Activated naive CD4-positive, alpha-beta T cell treated with anti-CD3 and anti-CD28 coated beads, Interleukin-2, amount 50 U/mL, for 72 hours (primary cell): ENCODE measurements at regions not wholly inside any gene's neighbourhood (a gene's known extent, or its start where the extent isn't known, plus 50 kb on each side); places are given as distances from the start of the nearest gene placed in this dataset.

ENCODE experiments used
- ATAC-seq, 2 donors: fragments of 150-1000 bp; cut with Tn5 transposase; 2 replicates each; pipeline ENCODE4 v1.10.0; 2021; ENCODE audit warnings: mild to moderate bottlenecking in 2 of 2, moderate library complexity in 2 of 2
- DNase-seq, 2 donors: peaks; one replicate each; pipeline ENCODE4 v3.0.0; 2021 to 2022; ENCODE audit warnings: low spot score in 2 of 2
- H3K27ac Mint-ChIP-seq, 2 donors: one replicate each; pipeline ENCODE4 v1.8.0; 2022; ENCODE audit warnings: mild to moderate bottlenecking in 2 of 2, mixed read lengths in 2 of 2
- H3K36me3 Mint-ChIP-seq, 2 donors: one replicate each; pipeline ENCODE4 v1.8.0; 2022; ENCODE audit warnings: mixed read lengths in 2 of 2
- H3K9me3 Mint-ChIP-seq, 2 donors: one replicate each; pipeline ENCODE4 v1.8.0; 2022; ENCODE audit warnings: mixed read lengths in 2 of 2

DNA sequence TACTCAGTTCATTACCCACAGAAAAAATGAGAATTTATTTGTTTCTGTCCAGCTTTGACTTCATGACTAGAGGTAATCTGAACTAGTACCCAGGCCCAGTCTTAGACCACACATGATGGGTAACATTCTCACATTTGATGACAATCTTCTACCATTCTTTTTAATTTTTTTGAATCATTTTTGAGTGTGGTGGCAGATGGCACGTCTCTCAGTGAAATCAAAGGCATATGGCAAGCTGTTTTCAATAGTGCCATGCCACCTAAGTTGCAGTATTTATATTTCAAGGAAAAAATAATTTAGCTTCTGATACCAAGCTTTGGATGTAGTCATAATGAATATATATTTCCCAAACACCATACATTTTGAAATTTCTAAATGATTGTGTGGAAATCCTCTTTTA lies 88.8 kb upstream of the HS3ST5 start:
- H3K36me3 Mint-ChIP-seq = no peaks in the 10 kb centered on the region
- no peak for ATAC-seq
- no peak for DNase-seq
- no peak overlapping the region for H3K27ac Mint-ChIP-seq
- H3K9me3 Mint-ChIP-seq = no peaks in the 10 kb centered on the region

DNA sequence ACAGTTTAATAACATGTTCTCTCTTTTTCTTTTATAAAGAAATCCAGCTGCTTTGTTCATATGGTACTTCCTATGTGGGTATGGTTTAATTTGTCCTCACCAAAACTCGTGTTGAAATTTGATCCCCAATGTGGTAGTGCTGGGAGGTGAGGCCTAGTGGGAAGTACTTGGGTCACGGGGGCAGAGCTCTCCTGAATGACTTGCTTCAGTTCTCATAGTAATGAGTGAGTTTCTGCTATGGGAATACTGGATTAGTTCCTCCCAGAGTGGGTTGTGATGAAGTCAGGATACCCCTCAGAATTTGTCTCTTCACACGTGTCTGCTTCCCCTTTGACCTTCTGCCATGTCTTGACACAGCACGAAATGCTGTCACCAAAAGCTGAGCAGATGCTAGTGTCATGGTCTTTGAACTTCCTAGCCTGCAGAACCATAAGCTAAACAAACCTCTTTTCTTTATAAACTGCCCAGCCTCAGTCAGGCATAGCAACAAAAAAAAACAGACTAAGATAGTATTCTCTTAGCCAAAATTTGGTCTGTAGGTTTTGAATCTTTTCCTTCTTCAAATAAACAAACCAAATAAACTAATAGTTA lies 87.8 kb upstream of the HS3ST5 start:
- DNase-seq = no peak
- no peak for ATAC-seq

DNA sequence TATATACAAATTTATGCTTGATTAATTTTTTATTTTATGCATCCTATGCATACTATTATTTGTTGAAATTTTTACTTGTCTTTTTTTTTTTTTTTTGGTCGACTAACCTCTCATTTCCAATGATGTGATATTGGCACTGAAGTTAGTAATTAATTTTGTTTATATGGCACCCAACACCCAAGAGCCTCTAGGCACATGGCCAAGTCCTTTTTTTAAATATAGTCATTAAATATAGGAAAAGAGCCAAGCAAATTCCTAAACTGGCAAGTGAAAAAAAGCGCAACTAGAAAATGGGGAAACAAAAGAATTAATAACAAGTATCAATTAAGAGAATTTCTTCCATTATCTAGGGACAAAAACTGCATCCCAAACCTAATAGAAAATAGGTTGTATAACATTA lies 85.5 kb upstream of the HS3ST5 start:
- DNase-seq (no peak), ATAC-seq (no peak)
- Mint-ChIP-seq H3K27ac (no peak overlapping the region), H3K36me3 (peaks cover 0 to 5% of the 10 kb centered on the region in 2 donors), H3K9me3 (peaks cover 11 to 21% of the 10 kb centered on the region in 2 donors)

More for the DNA sequence above, 87.8 kb upstream of the HS3ST5 start:
- H3K9me3 Mint-ChIP-seq = peaks cover 0 to 5% of the 10 kb centered on the region in 2 donors
- no peaks in the 10 kb centered on the region for H3K36me3 Mint-ChIP-seq
- H3K27ac Mint-ChIP-seq = no peak overlapping the region

DNA sequence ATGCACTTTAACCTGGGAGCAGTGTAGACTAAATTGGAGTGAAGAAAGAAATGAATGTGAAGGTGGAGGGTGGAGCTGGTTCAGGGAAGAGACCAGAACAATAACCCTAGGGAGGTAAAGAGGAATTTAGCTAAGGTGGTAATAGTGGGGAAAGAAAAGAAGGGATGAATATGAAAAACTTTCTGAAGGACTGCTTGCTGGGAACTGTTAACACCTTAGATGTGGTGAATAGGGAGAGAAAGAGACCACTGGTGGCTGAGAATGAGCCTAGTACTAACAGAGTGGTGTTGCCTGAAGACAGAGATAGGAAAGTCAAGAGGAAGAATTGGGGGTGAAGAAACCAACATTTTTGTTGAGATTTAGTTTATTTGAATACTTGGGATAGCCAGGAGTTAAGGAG lies 78.4 kb upstream of the HS3ST5 start:
- Mint-ChIP-seq H3K9me3 (peaks cover 26 to 27% of the 10 kb centered on the region in 2 donors), H3K36me3 (peaks cover 0 to 5% of the 10 kb centered on the region in 2 donors), H3K27ac (no peak overlapping the region)
- DNase-seq (no peak), ATAC-seq (no peak)

DNA sequence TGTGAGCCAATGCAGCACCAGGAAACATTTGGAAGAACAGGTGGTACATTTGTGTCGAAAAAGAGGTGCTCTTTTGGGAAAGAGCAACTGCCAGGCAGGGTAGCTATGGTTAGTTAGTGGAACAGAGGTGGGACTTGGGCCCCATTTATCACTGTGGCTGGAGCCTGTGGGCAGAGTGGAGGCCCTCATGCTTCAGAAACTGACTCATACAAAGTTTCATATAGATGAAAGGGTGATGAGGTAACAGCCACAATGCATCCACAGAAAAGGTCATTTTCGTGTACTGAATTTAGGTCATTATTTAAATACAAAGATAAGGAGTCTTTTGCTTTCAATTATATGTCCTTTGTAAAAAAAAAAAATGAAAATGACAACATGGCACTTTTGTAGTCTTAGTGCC lies 76.4 kb upstream of the HS3ST5 start:
- DNase-seq (no peak), ATAC-seq (peak in 1 of 2 donors; percentile 50)
- H3K36me3 Mint-ChIP-seq = peaks cover 0 to 4% of the 10 kb centered on the region in 2 donors
- peaks cover 15 to 21% of the 10 kb centered on the region in 2 donors for H3K9me3 Mint-ChIP-seq
- H3K27ac Mint-ChIP-seq = no peak overlapping the region

DNA sequence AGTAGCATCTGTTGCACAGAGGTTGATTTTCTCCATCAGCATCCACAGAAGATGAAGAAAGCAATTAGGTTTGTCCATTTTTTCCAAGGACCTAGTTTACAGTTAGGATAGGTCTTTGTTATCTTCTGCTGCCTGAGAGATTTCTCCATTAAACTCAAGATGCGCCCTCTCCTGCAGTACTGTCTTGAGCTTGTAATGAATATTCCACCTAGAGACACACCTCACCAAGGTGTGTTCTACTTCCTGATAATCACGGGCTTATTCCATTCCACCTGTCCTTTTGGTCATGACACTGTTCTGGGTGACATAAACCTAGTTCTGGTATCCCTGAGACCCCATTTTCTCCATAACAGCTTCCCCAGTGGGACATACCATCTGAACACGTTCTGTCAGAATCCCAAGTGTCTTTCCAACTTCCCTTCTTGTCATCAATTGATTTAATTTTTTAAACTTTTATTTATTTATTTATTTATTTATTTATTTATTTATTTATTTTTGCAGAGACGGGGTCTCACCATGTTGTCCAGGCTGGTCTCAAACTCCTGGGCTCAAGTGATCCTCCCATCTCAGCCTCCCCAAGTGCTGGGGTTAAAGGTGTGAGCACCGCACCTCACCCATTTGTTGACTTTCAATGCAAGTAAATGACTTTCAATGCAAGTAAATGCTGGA lies 75.6 kb upstream of the HS3ST5 start:
- ATAC-seq = no peak
- no peaks in the 10 kb centered on the region for H3K36me3 Mint-ChIP-seq
- peaks cover 10 to 15% of the 10 kb centered on the region in 2 donors for H3K9me3 Mint-ChIP-seq
- H3K27ac Mint-ChIP-seq = no peak overlapping the region
- no peak for DNase-seq

DNA sequence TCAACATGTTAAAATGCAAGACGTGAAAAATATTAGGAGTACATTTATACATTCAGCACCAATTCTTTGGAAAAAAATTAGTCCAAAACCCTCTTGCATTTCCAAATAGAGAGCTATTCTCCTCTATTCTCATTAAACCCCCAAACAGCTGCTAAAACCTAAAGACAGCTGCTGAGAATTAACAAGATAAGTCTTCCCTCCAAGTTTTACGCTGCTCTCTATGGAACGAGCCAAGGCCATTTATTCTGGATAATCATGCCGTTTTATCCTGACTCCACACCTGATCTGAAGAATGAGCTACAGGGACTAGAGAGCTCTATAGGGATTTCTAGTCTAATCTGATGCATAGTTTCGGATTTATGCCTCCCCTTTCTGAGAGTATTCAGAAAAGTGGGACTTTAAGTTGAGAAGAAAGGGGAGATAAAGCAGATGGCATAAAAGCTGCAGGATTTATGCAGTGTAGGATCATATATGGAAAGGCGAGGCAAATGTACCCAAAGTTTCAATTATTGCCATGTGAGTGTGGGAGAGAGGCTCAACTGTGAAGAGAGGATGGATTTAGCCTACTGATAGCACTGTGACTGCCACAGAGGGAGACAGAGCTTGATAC lies 64.7 kb upstream of the HS3ST5 start:
- Mint-ChIP-seq H3K9me3 (no peaks in the 10 kb centered on the region), H3K27ac (no peak overlapping the region), H3K36me3 (no peaks in the 10 kb centered on the region)
- DNase-seq (no peak), ATAC-seq (no peak)

DNA sequence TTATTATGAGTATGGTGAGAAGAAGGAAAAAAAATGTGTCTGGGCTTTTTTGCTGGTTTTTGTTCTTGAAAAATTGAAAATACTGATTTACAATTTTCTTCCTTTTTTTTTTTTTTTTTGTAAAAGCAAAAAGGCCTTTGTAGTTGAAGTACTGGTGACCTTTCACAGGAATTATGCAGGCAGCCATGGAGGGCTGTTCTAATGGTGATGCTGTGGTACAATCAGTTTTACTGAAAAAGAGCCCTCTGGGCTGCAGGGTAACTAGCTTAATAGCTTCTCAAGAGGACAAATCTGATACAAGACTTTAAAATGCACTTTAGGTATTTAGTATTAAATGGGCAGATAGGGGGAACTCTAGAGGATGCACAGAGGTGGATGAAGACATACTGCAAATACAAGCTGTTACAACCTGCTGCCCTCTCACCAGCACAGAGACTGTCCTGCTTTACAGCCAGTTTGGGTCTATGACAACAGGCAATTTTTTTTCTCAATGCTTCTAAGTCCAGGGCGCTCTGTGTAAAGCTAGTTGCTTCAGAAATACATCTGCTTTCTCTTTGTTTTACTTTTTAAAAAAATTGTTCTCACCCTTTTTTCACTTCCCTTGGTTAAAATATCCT lies 61.6 kb upstream of the HS3ST5 start:
- H3K27ac Mint-ChIP-seq = no peak overlapping the region
- DNase-seq (no peak), ATAC-seq (no peak)
- no peaks in the 10 kb centered on the region for H3K9me3 Mint-ChIP-seq
- no peaks in the 10 kb centered on the region for H3K36me3 Mint-ChIP-seq

DNA sequence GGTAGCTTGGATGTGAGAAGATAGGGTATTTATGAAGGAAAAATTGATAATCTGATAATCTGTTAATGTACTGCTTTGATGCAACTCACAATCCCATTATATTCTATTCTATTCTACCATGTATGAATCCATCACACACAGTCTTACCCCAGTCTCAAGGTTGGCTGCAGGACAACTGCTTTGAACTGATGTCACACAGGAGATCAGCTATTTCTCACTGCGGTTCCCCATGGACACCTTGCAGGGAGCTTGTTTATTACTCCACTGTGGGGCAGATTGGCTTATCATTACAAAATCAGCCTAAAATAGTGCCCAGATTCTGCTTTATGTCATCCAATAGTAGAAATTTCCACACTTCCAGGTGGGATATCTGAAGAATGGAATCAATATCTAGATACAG lies 61.0 kb upstream of the HS3ST5 start:
- Mint-ChIP-seq H3K36me3 (no peaks in the 10 kb centered on the region), H3K27ac (no peak overlapping the region), H3K9me3 (no peaks in the 10 kb centered on the region)
- DNase-seq = no peak
- ATAC-seq = no peak

DNA sequence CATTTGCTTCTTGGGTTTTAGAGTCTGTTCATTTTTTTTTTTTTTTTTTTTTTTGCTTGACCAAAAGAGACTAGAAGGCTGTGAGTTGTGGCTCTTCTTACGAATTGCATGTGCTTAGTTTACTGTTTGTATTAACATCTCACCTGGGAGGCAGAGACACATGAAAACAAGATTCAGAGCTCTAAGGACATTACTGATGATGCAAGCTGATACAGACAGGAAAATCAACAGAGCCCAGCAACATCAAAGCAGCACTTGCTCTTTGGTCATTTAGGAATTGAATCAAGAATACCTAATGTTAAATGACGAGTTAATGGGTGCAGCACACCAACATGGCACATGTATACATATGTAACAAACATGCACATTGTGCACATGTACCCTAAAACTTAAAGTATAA lies 55.7 kb upstream of the HS3ST5 start:
- Mint-ChIP-seq H3K9me3 (peaks cover 0 to 4% of the 10 kb centered on the region in 2 donors), H3K36me3 (no peaks in the 10 kb centered on the region), H3K27ac (no peak overlapping the region)
- ATAC-seq = no peak
- DNase-seq = no peak
